Endothelial cell (in vitro differentiated cells): ENCODE measurements at regions not wholly inside any gene's neighbourhood (a gene's known extent, or its start where the extent isn't known, plus 50 kb on each side); places are given as distances from the start of the nearest gene placed in this dataset.

Experiments used
- DNase-seq: peaks from one replicate; pipeline ENCODE4 v3.0.0; 2021; ENCODE audit warnings: low spot score
- H3K27ac Mint-ChIP-seq: one replicate; pipeline ENCODE4 v1.8.0; 2021; ENCODE audit warnings: mixed read lengths, inconsistent platforms; ENCODE audit not compliant: unreplicated experiment
- H3K27me3 Mint-ChIP-seq: one replicate; pipeline ENCODE4 v1.8.0; 2021; ENCODE audit warnings: mild to moderate bottlenecking, moderate library complexity, mixed read lengths, inconsistent platforms; ENCODE audit not compliant: unreplicated experiment
- H3K36me3 Mint-ChIP-seq: one replicate; pipeline ENCODE4 v1.8.0; 2021; ENCODE audit warnings: mild to moderate bottlenecking, low read depth, mixed read lengths, inconsistent platforms; ENCODE audit not compliant: unreplicated experiment
- H3K4me1 Mint-ChIP-seq: one replicate; pipeline ENCODE4 v1.8.0; 2021; ENCODE audit warnings: mild to moderate bottlenecking, mixed read lengths, inconsistent platforms; ENCODE audit not compliant: unreplicated experiment
- H3K4me3 Mint-ChIP-seq: one replicate; pipeline ENCODE4 v1.8.0; 2021; ENCODE audit warnings: mild to moderate bottlenecking, mixed read lengths, inconsistent platforms; ENCODE audit not compliant: unreplicated experiment
- H3K9me3 Mint-ChIP-seq: one replicate; pipeline ENCODE4 v1.8.0; 2021; ENCODE audit warnings: mixed read lengths, inconsistent platforms; ENCODE audit not compliant: unreplicated experiment
- TF ChIP-seq, protein P1 (sequence below): fragments of 200-600 bp; sonication (generic); IDR thresholded peaks from one replicate; pipeline ENCODE4 v1.5.0; 2021; ENCODE audit warnings: antibody characterized with exemption; ENCODE audit not compliant: unreplicated experiment

DNA sequence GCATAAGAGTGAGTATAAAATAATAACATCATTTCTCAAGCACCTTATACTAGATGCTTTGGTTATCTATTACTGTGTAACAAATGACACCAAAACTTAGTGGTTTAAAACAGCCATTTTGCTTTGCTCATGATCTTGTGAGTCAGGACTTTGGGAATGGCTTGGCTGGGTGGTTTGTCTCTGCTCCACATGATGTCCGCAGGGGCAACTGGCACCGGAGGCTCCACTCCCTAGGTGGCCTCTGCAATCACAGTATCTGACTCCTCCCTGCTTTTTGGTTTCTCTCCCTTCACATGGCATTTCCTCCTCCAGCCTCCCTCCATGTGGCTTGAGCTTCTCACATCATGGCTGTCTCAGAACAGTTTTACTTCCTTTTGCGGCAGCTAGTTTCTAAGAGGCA, 259.5 kb downstream of the GAS1 start:
- H3K9me3 Mint-ChIP-seq = no peaks in the 10 kb centered on the region
- TF ChIP-seq, protein P1, sequence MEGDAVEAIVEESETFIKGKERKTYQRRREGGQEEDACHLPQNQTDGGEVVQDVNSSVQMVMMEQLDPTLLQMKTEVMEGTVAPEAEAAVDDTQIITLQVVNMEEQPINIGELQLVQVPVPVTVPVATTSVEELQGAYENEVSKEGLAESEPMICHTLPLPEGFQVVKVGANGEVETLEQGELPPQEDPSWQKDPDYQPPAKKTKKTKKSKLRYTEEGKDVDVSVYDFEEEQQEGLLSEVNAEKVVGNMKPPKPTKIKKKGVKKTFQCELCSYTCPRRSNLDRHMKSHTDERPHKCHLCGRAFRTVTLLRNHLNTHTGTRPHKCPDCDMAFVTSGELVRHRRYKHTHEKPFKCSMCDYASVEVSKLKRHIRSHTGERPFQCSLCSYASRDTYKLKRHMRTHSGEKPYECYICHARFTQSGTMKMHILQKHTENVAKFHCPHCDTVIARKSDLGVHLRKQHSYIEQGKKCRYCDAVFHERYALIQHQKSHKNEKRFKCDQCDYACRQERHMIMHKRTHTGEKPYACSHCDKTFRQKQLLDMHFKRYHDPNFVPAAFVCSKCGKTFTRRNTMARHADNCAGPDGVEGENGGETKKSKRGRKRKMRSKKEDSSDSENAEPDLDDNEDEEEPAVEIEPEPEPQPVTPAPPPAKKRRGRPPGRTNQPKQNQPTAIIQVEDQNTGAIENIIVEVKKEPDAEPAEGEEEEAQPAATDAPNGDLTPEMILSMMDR = no peak
- no peak overlapping the region for H3K27ac Mint-ChIP-seq
- H3K4me3 Mint-ChIP-seq = no peak overlapping the region
- H3K4me1 Mint-ChIP-seq = no peaks in the 10 kb centered on the region
- DNase-seq = no peak
- no peaks in the 10 kb centered on the region for H3K36me3 Mint-ChIP-seq
- no peaks in the 10 kb centered on the region for H3K27me3 Mint-ChIP-seq

DNA sequence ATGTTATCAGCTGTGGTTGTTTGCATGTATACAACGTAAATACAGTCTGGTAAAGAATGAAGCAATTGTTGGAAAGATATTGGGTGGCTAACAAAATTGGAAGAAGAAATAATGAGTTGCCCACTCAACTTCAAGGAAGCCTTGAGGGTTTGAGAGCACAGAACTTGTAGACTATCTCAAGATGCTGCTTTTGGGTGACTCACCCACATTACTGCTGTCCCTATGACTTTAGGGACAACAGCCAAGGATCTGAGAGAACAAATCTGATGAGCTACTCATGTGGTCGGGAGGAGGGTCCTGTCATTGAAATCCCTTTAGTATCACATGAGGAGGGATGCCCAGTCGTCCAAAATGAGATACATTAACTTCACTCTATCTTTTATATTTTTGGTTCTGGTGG, 261.8 kb downstream of the GAS1 start:
- no peaks in the 10 kb centered on the region for H3K27me3 Mint-ChIP-seq
- H3K4me1 Mint-ChIP-seq = no peaks in the 10 kb centered on the region

DNA sequence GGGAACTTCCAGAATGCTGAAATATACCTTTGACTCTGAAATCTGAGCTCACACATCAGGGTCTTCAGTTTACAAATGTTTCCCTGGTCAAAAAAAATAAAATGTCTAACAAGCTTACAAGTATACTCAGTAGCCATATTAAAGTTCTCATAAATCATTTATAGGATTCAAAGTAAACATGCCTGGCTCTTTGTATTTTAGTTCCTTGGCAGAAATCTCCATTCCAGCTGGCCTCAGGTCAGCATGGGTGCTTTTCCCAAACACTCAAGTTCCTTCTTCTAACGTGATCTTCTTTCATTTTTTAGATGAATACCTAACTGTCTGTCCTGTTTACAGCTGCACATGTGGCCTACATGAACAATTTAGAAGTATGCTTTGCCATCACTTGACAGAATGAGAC, 263.2 kb downstream of the GAS1 start:
- Mint-ChIP-seq H3K9me3 (no peaks in the 10 kb centered on the region), H3K27me3 (no peaks in the 10 kb centered on the region), H3K36me3 (no peaks in the 10 kb centered on the region), H3K4me1 (no peaks in the 10 kb centered on the region), H3K27ac (no peak overlapping the region), H3K4me3 (no peak overlapping the region)
- no peak for DNase-seq
- TF ChIP-seq, protein P1 = no peak

More for the DNA sequence above, 261.8 kb downstream of the GAS1 start:
- Mint-ChIP-seq H3K9me3 (no peaks in the 10 kb centered on the region), H3K27ac (no peak overlapping the region), H3K36me3 (no peaks in the 10 kb centered on the region), H3K4me3 (no peak overlapping the region)
- TF ChIP-seq, protein P1 = no peak
- no peak for DNase-seq

DNA sequence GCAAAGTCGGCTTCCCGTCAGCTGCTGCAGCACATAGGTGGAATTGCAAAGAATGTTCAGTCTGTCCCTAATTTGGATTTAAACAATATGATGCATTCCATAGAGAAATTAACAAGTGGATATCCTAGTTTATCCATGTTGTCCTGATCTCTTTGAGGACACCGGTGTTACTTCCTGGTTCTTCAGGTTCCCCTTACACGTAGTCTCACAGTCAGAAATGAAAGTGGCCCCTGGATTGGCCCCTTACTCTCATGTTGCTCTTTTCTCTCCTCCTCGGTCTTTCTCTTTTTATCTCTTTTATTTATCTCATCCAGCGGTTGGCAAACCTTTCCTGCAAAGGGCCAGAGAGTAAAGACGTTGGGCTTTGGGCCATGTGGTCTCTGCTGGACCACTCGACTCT, 265.1 kb downstream of the GAS1 start:
- Mint-ChIP-seq H3K9me3 (no peaks in the 10 kb centered on the region), H3K4me1 (no peaks in the 10 kb centered on the region), H3K4me3 (no peak overlapping the region), H3K36me3 (no peaks in the 10 kb centered on the region), H3K27ac (no peak overlapping the region), H3K27me3 (no peaks in the 10 kb centered on the region)
- TF ChIP-seq, protein P1 = no peak
- DNase-seq = no peak

DNA sequence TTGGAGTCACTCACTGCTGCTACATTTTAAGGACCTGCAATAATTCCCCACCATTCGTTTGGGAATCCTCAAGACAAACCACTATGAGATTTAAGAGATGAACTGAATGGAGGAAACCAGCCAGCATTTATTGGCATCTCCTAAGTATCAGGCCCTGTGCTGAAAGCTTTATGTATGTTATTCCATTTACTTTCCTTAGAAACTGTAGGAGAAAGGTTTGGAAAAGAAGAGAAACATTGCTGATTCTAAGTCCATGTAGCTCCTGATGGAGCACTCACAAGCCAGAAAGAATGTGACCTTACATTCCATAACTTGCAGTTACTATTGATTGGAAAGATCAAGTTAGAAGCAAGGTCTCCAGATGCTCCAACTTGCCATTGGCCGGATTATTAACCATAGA, 267.4 kb downstream of the GAS1 start:
- H3K4me3 Mint-ChIP-seq = no peak overlapping the region
- H3K4me1 Mint-ChIP-seq = peaks cover 2% of the 10 kb centered on the region
- H3K27ac Mint-ChIP-seq = no peak overlapping the region
- no peaks in the 10 kb centered on the region for H3K36me3 Mint-ChIP-seq
- H3K9me3 Mint-ChIP-seq = no peaks in the 10 kb centered on the region
- H3K27me3 Mint-ChIP-seq = no peaks in the 10 kb centered on the region
- TF ChIP-seq, protein P1 = no peak
- no peak for DNase-seq
